Glutamatergic neuron (in vitro differentiated cells): ENCODE measurements at regions not wholly inside any gene's neighbourhood (a gene's known extent, or its start where the extent isn't known, plus 50 kb on each side); places are given as distances from the start of the nearest gene placed in this dataset.
"Not testable (repeated sequence)": the region's sequence is repeated elsewhere in the genome, so short reads cannot be mapped to it uniquely, and the experiment has no call there.

Experiments used
- DNase-seq: peaks from one replicate; pipeline ENCODE4 v3.0.0; 2022
- H3K27ac Mint-ChIP-seq: one replicate; pipeline ENCODE4 v1.8.0; 2020; ENCODE audit warnings: mild to moderate bottlenecking, mixed read lengths, inconsistent platforms; ENCODE audit not compliant: unreplicated experiment
- H3K27me3 Mint-ChIP-seq: one replicate; pipeline ENCODE4 v1.8.0; 2020; ENCODE audit warnings: mild to moderate bottlenecking, moderate library complexity, mixed read lengths, inconsistent platforms; ENCODE audit not compliant: unreplicated experiment
- H3K36me3 Mint-ChIP-seq: one replicate; pipeline ENCODE4 v1.8.0; 2020; ENCODE audit warnings: mild to moderate bottlenecking, mixed read lengths, inconsistent platforms; ENCODE audit not compliant: unreplicated experiment
- H3K4me1 Mint-ChIP-seq: one replicate; pipeline ENCODE4 v1.8.0; 2020; ENCODE audit warnings: mild to moderate bottlenecking, low read depth, mixed read lengths, inconsistent platforms; ENCODE audit not compliant: unreplicated experiment
- H3K4me3 Mint-ChIP-seq: one replicate; pipeline ENCODE4 v1.8.0; 2020; ENCODE audit warnings: mild to moderate bottlenecking, mixed read lengths, inconsistent platforms; ENCODE audit not compliant: unreplicated experiment
- H3K9me3 Mint-ChIP-seq: one replicate; pipeline ENCODE4 v1.8.0; 2020; ENCODE audit warnings: mild to moderate bottlenecking, moderate library complexity, mixed read lengths, inconsistent platforms; ENCODE audit not compliant: unreplicated experiment
- CTCF ChIP-seq: fragments of 200-600 bp; sonication (generic); IDR thresholded peaks from one replicate; pipeline ENCODE4 v1.5.0; 2021; ENCODE audit not compliant: partially characterized antibody, unreplicated experiment

- Mint-ChIP-seq H3K9me3 (no peaks in the 10 kb centered on the region), H3K27me3 (peaks cover 5% of the 10 kb centered on the region), H3K36me3 (no peaks in the 10 kb centered on the region), H3K4me3 (no peak overlapping the region), H3K27ac (no peak overlapping the region), H3K4me1 (peaks cover 61% of the 10 kb centered on the region)
- no peak for DNase-seq
- TF ChIP-seq CTCF, result no peak
These were observed 172.5 kb upstream of the KLF7 start for GRCh38 chr2:207338220-207338607.

DNA sequence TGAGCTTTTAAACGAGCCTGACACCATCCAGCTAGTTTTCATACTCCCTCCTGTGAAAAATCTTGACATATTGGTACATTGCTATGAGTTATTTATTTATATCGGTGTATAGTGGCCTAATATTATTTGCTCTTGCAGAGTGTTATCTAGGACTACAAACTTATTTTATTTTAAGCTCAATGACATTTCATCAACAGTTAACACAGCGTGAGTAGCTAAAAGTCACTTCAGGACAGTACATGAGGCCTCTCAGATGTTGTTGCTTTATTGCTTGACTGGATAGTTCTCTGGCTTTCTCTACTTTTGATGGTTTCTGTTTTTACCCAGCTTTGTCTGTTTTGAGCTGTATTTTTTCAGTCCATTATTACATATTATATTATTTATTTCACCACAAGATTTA is 172.9 kb upstream of the KLF7 start:
- no peak for DNase-seq
- no peak overlapping the region for H3K27ac Mint-ChIP-seq
- no peak for TF ChIP-seq CTCF
- no peak overlapping the region for H3K4me3 Mint-ChIP-seq
- H3K4me1 Mint-ChIP-seq, result peaks cover 60% of the 10 kb centered on the region
- H3K9me3 Mint-ChIP-seq, result no peaks in the 10 kb centered on the region
- H3K36me3 Mint-ChIP-seq, result no peaks in the 10 kb centered on the region
- peaks cover 4% of the 10 kb centered on the region for H3K27me3 Mint-ChIP-seq

- Mint-ChIP-seq H3K27ac (peak overlapping the region; percentile 75), H3K27me3 (no peaks in the 10 kb centered on the region), H3K36me3 (peaks cover 7% of the 10 kb centered on the region), H3K4me3 (peak overlapping the region; percentile 40), H3K9me3 (no peaks in the 10 kb centered on the region), H3K4me1 (peaks cover 45% of the 10 kb centered on the region)
- DNase-seq, result peak; percentile 48
- no peak for TF ChIP-seq CTCF
These were observed 175.5 kb upstream of the KLF7 start for GRCh38 chr2:207341112-207341750.

DNA sequence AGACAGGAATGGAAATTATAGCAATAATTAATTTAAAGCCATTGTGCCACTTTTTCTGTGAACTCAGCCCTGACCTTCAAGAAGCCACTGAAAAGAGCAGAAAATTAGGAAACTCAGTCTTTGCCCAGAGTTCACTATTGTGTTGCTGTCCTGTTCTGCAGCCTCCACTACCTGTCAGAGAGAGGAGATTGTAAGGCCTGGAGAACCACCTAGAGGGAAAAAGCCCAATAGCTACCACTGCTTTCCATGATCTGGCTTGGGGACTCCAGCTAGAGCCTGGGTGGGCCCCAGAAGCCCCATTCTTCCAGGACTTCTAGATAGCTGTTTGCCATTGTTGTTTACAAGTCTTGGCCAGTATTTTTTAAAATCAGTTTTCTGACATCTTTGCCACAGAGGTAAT is 176.1 kb upstream of the KLF7 start:
- H3K4me1 Mint-ChIP-seq, result peaks cover 43% of the 10 kb centered on the region
- H3K36me3 Mint-ChIP-seq, result peaks cover 7% of the 10 kb centered on the region
- H3K27ac Mint-ChIP-seq, result peak overlapping the region; percentile 75
- TF ChIP-seq CTCF, result no peak
- H3K9me3 Mint-ChIP-seq, result no peaks in the 10 kb centered on the region
- DNase-seq, result no peak
- H3K4me3 Mint-ChIP-seq, result no peak overlapping the region
- H3K27me3 Mint-ChIP-seq, result peaks cover 2% of the 10 kb centered on the region

DNA sequence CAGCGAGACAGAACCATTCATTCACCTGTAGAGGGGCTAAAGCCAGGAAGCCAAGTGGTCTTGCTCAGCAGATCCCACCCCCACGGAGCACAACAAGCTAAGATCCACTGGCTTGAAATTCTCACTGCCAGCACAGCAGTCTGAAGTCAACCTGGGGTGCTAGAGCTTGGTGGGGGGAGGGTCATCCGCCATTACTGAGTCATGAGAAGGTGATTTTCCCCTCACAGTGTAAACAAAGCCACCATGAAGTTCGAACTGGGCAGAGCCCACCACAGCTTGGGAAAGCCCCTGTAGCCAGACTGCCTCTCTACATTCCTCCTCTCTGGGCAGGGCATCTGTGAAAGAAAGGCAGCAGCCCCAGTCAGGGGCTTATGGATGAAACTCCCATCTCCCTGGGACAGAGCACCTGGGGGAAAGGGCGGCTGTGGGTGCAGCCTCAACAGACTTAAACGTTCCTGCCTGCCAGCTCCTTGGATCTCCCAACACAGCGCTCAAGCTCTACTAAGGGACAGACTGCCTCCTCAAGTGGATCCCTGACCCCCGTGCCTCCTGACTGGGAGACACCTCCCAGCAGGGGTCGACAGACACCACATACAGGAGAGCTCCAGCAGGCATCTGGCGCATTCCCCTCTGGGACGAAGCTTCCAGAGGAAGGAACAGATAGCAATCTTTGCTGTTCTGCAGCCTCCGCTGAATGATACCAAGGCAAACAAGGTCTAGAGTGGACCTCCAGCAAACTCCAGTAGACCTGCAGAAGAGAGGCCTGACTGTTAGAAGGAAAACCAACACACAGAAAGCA is 179.0 kb upstream of the KLF7 start:
- peaks cover 19% of the 10 kb centered on the region for H3K36me3 Mint-ChIP-seq
- H3K4me1 Mint-ChIP-seq, result peaks cover 30% of the 10 kb centered on the region
- H3K27me3 Mint-ChIP-seq, H3K4me3 Mint-ChIP-seq, H3K9me3 Mint-ChIP-seq: not testable (repeated sequence)
- peak overlapping the region; percentile 15 for H3K27ac Mint-ChIP-seq
- DNase-seq, result peak; percentile 40
